ENCODE measurements at regions not wholly inside any gene's neighbourhood (a gene's known extent, or its start where the extent isn't known, plus 50 kb on each side); places are given as distances from the start of the nearest gene placed in this dataset.
"Not testable (repeated sequence)": the region's sequence is repeated elsewhere in the genome, so short reads cannot be mapped to it uniquely, and the experiment has no call there.

- no peak for DNase-seq
Measured at GRCh38 chr7:46928719-46929118, 653.2 kb downstream of the TNS3 start.

DNA sequence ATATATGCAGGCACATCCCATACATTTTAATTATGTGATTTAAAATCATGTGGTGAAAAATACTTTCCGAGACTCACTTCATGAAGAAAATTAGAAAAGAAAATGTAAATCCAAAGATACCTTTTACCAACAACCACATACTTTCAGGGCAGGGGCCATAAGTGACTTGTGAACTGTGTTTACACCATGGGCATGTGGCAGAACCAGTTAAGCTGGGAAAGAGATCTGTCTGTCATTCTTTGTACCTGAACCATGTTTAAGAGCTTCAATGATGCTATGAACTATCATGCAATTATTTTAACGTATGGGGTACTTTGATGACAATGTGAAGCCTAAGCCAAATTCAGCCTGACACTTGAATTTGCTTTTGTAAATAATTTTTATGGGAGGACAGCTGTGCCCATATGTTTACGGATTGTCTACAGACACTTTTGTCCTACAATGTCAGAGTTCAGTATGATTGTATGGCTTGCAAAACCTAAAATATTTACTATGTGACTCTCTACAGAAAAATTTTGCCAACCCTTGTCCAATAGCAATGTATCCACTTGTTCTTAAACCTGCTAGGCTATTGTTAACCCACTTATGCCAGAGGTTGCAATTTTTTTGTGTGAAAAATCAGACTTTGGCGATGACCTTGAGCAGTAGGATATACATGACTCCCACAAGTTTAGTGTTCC lies 654.6 kb downstream of the TNS3 start:
- DNase-seq = no peak

DNA sequence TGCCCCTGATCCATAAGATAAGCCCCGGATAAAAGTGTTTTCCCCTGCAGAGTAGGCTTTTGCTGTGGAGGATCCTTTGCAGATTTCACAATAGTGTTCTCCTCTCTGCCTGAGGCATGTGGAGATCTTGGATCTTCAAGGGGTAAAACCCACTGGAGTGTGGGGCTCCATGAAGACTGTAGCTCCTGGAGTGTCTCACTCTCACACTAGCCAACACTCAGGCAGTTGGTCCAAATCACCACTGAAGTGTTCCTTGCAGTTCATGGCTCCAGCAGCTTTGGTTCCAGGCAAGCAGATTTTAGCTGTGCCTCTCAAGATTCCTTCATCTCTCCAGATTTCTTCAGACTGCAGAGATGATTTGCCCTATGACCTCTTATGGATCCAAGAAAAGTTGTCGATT lies 665.3 kb downstream of the TNS3 start:
- no peak for DNase-seq

DNA sequence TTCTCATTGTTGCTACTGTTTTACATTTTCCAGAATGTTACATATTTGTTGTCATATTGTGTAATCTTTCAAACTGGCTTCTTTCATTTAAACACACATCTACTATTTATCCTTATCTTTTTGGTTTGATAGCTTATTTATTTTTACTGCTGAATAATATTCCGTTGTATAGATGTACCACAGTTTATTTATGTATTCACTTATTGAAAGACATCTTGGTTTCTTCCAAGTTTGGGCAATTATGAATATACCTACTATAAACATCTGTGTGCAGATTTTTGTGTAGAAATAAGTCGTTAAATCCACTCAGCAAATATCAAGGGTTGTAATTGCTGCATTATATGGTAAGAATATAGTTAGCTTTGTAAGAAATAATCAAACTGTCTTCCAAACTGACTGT lies 669.2 kb downstream of the TNS3 start:
- DNase-seq = no peak

- no peak for DNase-seq
Measured at GRCh38 chr7:46909601-46910051, 672.3 kb downstream of the TNS3 start.

- DNase-seq = no peak
Measured at GRCh38 chr7:46908770-46909169, 673.1 kb downstream of the TNS3 start.

DNA sequence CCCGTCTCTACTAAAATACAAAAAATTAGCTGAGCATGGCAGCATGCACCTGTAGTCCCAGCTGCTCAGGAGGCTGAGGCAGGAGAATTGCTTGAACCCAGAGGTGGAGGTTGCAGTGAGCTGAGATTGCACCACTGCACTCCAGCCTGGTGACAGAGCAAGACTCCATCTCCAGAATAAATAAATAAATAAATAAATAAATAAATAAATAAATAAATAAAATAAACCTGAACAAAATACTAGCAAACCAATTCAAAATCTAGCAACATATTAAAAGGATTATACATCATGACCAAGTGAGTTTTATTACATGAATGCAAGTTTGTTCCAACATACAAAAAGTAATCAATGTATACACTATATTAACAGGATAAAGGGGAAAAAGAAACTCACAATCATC lies 677.4 kb downstream of the TNS3 start:
- DNase-seq = not testable (repeated sequence)

- no peak for DNase-seq
Measured at GRCh38 chr7:46902463-46902862, 679.4 kb downstream of the TNS3 start.

GRCh38 chr7:46900312-46901263 lies 681.3 kb downstream of the TNS3 start:
- DNase-seq = no peak

- no peak for DNase-seq
Measured at GRCh38 chr7:46897381-46897780, 684.5 kb downstream of the TNS3 start.

DNA sequence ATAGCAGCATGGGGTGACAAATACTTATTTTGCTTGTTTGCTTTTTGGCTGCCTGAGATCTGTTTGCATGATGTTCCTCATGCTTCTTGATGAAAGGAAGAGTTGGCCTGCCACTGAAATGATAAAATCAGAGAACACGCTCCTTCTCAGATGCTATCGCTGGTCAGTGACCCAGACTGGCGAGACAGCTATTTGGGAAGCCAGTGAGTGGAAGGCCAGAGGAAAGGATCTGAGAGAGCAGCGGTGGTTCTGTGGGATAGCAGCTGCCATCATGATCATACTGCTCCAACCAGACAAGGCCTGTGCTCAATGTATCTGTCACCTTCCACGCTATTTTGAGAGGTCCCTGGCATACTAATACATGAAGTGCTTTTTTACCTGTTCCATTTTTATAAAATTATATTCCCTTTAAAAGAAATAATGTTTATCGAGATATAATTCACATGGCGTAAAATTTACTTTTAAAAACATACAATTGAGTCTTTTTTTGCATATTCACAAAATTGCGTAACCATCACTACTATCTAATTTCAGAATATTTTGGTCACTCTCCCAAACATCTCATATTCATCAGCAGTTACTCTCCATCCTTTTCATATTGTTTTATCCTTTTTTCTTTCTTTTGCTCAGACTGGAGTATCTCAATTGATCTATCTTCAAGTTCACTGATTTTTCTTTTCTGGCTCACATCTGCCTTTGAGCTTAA lies 695.1 kb downstream of the TNS3 start:
- no peak for DNase-seq

- DNase-seq = no peak
Measured at GRCh38 chr7:46885167-46885566, 696.7 kb downstream of the TNS3 start.

DNA sequence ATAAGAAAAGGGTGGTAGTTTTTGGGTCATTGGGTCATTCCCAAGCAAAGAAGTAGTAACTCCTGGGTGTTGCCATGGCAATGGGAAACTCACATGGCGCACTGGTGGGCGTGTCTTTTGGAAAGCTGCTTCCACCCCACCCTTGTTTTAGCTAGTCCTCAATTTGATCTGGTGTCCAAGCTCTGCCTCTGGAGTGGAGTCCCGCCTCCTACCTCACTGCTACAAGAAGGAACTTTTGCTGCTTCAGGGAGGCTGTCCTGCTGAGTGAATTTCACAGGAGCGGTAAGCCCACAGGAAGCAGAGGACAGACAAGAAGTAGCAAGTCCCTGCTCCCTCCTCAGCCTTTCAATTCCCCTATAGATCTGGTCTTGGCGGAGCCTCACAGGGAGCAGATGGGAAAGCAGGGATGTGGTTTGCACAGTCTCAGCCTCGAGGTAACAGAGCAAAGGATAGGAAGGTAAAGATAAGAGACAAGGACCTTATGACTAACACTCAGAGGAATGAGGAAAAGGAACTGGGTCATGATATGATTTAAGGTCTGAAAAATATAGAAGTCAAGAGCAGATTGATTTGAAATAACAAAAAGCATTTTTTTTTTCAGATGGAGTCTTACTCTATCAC lies 700.3 kb downstream of the TNS3 start:
- no peak for DNase-seq

DNA sequence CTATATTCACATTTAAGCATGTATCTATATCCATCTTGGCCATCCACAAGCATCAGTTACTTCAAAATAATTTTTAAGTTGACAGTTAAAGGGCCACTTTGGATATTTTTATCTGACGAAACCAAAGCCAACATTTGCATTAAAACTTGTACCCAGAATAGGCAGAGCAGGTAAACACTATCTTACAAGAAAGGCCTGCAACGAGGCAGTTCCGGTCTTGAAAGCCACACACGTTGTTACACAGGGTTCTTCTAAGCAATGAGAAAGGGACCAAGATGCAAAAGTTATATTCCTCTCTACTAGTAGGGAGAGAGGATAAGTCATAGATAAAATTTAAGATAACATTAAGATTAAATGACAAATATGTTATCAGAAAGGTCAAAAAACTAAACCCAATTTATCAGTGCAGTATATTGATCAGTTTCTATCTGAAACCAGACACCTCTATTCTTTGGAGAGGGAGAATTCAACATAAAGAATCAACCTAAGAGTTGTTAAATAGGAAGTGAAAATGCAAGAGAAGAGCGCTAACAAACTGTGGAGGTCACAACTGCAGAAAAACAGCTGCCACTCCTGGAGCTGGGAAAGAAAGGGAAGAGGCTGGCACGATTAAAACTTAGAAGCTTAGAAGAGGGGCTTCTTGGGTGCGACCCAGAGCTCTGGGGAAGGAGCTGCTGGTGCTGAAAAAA lies 701.3 kb downstream of the TNS3 start:
- no peak for DNase-seq

GRCh38 chr7:46879783-46880182 lies 702.1 kb downstream of the TNS3 start:
- no peak for DNase-seq

DNA sequence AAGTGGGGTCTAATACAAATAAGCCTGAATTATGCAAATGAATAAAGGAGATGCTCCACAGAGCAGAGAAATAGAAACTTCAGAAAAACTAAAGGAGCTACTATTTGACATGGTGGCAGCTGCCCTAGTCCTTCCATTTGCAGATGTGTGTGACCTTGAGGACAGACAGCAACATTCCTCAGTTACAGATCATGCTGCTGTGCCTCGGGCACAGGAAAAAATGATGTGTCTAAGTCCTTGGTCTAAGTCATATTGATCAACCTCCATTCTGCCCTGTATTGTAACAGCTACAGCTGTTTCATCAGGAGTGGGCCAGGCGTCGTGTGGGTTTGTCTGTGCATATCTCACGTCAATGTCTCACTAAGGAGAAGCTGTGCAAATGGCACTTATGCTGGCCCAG lies 710.4 kb downstream of the TNS3 start:
- no peak for DNase-seq

DNA sequence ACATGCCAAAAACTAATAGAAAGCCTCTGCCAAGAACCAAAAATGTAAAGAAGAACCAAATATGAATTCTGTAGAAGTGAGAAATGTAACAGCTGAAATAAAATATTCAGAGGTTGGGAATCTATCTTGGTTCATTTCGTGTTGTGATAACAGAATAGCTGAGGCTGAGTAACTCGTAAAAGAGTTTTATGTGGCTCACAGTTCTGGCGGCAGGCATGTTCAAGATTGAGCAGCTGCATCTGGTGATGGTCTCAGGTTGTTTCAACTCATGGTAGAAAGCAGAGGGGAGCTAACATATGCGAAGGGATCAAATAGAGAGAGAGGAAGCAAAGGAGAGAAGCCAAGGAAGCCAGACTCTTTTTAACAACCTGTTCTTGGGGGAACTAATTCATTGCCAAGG lies 717.2 kb downstream of the TNS3 start:
- no peak for DNase-seq

DNA sequence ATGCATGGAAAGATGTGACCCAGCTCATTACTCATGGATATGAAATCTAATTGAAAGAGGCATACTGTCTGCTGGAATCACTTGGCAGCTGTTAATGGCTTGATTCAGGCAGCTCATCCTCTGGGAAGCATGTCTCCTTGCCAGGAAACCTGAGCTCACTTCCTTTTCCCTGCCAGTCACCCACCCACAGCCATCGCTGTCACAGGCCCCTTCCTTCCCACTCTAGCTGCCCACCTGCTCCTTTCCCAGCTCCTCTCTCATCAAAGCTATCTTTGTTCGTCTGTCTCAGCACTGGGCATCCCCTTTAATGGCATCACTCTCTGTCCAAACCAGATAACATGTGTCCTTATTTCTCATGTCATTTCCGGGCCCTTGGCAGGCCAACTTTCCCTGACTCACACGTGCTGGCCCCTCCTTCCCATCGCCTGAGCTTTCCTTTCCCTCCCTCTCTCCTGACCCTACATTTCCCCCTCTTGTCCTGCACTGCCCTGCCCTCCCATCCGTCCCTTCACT lies 721.9 kb downstream of the TNS3 start:
- no peak for DNase-seq

GRCh38 chr7:46855851-46856250 lies 726.1 kb downstream of the TNS3 start:
- DNase-seq = no peak

DNA sequence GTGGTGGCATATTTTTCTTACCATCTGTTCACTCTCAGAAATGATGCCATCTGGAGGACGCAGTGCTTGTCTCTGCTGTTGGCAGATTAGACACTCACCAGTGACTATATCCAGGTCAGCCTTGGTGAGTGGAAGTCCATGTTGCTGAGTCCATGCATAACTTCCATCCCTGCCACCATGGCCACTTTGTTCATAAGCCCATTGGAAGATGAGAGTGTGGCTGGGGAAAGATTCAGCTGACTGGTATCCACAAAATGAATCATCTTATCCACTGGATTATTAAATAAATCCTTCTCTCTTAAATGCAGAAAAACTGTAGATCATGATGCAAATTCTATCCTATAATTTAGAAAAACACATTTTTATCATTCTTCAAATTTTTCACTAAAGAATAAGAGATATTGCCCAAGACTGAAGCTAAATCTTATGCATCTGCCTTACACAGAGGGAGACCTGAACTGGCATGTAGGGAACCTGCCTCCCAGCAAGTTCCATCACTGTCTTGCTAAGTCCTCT lies 726.9 kb downstream of the TNS3 start:
- no peak for DNase-seq

- no peak for DNase-seq
Measured at GRCh38 chr7:46853451-46853850, 728.5 kb downstream of the TNS3 start.

DNA sequence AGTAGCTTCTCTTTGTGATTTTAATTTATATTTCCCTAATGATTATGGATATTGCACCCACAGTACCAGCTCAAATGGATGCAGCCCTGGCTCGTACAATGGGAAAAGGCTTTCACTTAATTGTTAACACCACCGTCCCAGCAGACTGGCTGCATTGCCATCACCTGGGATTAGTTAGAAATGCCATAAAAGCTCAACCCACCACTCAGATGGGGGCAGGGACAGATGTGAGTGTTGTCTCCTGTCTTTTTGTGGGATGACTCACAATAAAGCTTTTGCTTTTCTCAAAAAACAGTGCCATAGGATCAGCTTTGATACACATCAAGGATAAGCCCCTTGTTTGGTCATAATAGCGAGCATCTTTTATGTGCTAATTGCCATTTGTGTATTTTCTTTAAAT lies 729.1 kb downstream of the TNS3 start:
- DNase-seq = no peak
